ENCODE measurements at regions not wholly inside any gene's neighbourhood (a gene's known extent, or its start where the extent isn't known, plus 50 kb on each side); places are given as distances from the start of the nearest gene placed in this dataset.

DNA sequence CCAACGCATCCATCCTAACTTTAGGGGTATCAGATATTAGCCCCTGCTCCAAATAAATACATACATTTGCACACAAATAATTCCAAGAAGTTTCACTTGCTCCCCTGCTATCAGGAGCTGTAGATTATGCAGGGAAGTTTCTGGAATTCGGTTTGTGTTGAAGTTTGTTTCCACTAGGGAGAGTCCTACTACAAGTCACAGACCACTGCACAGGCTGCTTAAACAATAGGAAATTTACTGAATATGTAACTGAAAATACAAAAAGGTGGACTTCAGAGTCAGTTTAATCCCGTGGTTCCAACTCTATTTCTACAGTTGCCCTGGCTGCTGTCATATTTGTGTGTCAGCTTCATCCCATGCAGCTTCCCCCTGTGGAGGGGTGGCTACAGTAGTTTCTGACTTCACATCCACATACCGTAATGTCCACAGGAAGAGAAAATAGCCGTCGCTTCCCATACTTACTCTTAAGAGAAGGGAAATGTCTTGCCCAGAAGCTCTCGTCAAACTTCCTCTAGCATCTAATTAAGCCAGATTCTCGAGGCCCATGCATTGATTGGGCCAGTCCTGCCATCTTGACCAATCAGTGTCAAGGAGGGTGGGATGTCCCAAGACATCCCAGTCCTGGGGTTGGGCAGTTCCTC, 286.6 kb downstream of the COG6 start:
- no peak for DNase-seq

DNA sequence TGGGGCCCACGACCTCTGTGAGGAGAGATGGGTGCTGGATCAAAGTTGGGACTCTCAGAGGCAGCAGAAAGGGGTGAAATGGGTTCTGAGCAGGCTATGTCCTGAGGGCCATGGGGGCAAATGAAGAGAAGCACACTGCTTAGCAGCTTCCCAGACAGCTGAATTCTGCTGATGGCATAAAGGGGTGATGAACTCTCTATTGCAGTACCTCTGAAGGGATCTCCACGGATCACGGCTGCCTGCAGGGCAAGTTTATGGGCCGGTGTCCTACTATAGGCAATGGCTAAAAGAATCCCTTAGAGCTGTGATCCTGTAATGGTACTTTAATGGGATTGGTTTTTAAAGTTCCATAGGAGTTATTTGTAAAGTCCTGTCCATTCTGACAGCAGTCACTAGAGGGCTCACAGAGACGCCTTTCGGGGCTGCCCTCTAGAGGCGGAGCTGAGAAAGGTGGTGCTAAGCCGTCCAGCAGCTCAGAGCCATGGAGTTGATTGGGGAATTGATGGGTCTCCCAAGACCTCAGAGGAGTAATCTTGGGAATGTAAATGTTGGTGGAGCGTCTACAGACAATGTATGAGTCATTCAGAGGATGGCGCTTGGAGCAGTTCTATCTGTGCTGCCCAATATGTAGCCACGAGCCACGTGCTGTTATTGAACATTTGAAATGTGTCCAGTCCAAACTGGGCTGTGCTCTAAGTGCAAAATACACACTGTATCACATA, 287.3 kb downstream of the COG6 start:
- no peak for DNase-seq

DNA sequence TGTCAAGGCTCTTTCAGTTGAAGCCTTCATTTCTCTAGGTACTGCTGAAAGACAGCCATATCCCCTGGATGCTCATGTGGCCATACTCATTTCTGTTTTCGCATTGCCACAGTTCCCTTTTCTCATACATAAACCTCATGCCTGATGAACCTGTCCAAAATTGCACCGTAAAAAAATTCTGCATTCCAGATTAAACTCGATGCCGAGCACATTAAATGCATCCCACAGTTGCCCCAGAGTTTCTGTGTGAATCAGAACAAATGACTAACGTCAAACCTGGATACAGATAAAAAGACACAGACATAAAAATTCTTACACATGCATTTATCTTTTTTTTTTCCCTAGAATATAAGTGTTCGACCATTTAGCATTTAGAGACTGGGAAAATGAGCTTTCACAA, 288.2 kb downstream of the COG6 start:
- no peak for DNase-seq

DNA sequence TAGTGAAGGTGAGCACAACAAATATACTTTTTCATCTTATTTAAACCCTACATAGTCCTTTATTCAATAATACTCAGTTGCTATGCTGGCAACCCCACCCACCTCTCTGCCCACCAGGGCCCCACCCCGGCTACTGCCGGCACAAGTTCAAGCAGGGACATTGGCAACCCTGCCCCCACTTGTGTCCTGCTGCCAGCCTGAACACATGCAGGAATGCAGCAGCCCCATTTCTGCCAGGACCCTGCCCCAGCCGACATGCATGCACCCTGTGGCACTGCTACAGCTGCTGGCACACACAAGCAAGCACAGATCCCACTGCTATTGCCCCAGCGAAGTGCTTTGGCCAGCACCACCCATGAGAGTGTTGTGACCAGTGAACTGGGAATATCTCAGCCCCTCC, 289.8 kb downstream of the COG6 start:
- DNase-seq = no peak

DNA sequence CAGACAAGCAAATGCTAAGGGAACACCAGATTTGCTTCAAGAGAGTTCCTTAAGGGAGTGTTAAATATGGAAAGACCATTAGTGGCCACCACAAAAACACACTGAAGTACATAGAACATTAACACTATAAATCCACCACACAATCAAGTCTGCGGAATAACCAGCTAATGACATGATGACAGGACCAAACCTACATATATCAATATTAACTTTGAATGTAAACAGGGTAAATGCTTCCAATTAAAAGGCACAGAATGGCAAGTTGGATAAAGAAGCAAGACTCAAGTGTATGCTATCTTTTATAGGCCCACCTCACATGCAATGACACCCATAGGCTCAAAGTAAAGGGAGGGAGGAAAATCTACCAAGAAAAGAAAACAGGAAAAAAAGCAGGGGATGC, 291.3 kb downstream of the COG6 start:
- DNase-seq = no peak

DNA sequence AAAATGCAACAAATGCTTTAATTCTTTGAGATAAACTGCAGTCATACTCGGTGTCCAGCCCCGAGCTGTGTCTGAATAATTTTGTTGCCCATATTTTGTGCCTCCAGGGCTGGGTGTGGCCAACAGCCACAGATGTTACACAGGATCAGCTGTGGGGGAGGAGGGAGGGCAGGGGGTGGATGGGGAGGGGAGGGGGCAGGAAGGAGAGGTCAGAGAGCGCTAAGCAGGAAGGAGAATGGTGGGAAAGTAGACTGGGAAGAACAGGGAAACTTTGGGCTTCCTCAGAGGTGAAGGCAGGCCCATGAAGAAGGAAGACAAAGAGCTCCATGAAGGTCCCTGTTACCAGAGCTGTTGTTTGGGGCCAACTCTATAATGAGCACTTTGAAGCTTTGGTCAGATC, 295.8 kb downstream of the COG6 start:
- no peak for DNase-seq

DNA sequence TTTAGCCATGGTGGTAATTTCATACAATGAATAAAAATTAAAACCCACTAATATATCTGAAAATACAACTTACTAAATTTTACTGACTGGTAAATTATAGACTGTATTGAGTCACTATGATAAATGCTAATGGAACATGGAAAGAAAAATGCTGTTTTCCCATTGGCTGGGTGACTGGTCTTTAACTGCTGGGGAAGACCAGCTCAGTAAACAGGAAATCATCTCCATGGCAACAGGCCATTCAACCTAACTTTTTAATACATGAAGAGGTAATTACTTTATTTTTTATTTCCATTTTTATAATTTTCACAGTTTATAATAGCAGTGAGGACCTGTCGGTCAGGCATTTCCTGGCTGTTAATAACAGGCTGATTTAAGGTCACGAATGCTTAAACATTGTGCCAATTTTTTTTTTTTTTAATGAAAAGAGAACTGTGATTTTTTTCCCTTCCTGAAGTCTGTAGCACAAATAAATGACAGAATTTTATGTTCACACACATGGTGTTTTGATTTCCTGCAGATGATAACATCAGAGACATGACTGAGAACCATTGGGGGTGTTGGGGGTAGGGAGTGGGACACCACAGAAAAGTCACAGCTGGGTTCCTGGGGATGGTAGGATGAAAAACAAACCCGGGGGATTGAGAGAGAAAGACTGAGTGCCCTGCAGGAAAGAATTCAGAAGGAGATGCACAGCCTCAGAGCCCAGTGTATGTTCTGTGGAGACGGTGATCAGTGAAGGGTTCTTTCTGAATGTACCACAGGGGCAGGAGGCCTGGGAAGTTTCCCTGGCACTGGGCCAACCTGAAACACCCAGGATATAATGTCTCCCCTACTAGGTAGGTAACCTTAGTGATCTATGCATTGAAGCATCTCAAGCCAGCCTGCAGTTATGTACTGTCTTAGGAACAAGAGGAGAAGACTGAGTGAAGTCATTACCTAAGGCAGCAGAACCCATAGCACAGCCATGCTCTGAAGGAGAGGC, 297.1 kb downstream of the COG6 start:
- no peak for DNase-seq

DNA sequence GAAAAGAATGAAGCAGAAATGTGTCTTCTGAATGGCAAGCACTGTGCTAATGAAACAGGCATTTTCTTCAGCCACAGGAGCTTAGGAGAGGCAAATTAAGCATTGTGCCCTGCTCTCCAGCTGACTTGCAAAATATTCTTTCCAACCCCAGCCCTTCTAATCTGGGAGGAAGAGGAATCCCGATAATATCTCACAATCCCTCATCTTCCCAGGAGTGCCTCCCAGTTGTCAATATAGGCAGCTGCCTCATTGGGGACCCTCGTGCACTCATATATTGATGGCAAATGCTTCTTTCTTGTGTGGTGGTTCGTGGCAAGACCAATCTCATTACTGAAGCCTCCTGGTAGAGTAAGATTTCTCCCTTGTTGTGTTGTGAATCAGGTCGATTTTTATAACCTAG, 299.0 kb downstream of the COG6 start:
- no peak for DNase-seq

DNA sequence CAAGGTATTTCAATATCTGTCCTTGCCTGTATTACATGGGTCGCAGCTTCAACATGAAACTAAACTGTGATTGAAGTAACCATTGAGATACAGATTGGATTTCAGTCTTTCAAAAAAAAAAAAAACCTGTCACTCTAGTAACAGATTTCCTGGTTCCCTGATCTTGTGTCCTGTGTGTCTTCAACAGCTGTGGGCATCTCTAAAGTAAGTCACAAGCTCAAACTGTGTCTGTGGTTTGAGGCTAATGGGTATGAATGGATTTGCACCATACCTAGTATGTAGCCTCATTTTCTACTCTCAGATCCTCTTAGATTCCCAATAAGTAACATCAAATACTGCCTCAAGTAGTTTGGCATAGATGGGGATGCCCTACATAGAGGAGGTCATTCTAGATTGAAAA, 300.1 kb downstream of the COG6 start:
- DNase-seq = no peak

DNA sequence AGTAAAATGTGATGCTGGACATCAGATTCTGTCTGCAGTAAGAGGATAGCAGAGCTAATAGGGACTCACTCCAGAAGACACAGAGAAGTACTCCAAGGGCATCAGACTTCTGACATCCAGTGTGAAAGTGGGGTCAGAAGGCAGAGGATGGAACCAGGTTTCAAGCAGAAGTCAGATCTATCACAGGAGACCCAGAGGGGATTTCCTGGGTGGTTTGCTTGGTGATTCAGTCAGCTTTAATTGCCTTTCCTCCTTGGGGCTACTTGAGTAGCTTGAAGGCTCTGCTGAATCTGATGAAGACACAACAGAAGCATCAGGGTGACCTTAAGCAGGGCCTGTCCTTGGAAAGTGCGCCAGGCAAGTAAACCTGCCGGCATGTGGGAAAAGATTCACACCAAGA, 300.6 kb downstream of the COG6 start:
- no peak for DNase-seq

DNA sequence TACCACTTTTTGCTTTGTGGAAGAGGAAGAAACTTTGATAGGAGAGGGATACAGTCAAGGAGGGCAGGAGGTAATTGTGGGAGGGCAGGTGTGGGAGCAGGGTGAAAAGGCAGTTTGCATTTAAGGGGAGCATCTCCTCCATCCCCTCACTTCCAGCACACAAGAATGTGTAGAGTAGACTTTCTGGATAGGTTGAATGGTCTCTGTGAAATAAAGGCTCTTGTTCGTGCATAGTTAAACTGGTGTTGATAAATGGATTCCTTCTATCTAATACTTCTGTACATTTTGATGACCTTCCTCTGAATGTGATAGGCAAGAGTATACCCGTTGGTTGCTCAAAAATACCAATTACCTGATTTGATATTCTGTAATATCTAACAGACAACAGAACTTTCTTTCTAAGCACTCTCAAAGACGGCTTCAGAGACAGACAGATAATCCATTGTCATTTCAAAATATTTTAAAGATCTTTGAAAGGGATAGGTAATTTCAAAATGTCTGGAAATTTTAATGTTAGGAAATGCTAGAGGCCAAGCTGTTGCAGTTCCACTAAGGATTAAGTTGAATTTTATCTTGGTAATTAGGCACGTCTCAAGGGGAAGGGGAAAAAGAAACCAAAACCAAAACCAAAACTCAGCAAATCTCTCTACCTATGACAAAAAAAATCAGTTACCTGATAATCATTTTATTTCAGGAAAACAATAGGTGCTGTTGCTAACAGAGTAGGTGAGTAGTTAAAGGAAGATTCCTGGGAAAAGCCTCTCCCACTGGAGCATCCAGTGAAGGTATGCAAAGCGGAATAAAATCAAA, 302.6 kb downstream of the COG6 start:
- no peak for DNase-seq

DNA sequence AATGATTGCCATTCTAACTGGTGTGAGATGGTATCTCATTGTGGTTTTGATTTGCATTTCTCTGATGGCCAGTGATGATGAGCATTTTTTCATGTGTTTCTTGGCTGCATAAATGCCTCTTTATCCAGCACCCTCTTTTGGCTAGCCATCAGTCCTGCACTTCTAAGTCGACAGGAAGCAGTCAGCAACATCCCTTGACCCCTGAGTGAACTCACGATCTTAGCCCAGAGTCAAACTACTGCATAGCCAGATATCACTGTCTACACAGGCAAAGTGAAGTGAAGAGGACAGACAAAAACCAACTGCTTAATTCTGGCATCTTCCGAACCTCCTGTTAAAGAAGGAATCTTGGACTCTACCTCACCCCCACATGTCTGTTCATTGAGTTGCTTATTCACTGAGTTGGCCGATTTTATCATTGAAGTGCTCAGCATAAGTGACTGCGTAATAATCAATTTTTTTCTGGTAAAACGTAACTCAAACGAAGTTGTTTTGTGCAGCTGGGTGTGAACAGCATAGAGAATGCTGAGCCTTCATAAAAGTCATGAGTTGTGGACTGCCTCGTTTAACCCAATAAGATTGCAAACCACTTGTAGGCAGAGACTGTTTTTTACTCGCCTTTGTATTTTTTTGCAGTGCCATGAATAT, 304.2 kb downstream of the COG6 start:
- DNase-seq = no peak

DNA sequence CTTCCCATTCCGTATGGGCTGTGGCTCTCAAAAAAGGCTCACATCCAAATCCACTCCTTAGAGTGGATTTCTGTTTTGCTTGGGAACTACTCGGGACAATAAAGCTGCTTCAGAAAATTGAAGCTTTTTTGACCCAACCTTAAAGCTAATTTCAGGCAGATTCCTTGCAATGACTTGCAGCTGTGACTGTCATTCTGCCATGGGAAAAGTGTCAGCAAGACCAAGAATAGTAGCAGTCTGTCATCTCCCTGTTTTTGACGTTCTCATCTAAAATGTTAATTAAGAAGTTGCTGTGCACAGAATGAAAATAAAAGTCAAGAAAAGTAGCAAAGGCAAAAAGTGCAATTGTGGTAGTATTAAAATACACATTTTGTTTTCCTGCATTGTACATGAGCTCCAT, 304.7 kb downstream of the COG6 start:
- no peak for DNase-seq

DNA sequence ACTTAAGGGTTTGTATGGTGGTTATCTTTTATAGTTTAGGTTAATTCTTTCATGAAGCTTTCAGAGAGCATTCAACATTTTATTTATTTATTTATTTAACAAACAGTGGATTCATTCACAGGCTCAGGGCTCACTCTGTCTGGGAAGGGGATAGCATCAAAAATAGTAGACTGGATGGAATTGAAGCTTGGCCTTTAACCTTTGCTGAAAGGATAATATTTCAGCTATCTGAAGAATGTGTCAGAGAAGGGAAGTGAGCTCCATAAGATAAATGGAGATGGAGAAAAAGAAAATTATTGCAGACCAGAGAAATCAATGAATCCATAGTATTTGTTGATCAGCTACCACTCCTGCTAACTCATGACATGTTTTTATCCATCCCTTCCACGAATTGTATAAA, 305.6 kb downstream of the COG6 start:
- no peak for DNase-seq

DNA sequence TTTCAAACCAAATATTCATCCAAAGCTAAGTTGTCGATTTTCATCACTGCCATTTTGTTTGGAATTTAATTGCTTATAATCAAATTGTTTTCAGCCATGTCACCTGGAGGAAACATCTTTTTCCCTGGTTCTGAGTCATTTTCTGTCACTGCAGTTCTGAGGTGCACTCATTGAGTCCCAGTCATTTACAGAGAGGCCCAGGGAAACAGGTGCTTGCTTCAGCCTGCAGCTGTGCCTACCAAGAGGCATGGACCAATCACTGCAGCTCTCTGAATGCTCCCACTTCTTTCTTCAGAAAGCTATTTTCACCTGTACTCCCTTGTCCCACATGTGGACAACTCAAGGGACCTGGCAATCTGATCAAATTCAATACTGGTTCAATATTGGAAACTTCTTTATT, 308.1 kb downstream of the COG6 start:
- DNase-seq = no peak

DNA sequence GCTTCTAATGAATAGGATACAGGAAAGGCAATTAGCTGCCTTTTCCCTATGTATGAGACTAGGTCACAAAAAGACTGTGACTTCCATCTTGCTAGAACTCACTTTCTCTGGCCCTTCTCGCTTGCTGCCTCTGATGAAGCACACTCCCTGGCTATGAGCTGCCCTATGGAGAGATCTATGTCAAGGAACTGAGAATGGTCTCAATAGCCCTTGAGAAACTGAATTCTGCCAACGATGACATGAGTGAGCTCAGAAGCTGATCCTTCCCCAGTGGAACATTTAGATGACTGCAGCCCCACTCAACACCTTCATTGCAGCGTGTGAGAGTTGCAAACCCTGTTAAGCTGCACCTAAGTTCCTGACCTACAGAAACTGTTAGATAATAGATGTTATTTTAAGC, 309.8 kb downstream of the COG6 start:
- no peak for DNase-seq

DNA sequence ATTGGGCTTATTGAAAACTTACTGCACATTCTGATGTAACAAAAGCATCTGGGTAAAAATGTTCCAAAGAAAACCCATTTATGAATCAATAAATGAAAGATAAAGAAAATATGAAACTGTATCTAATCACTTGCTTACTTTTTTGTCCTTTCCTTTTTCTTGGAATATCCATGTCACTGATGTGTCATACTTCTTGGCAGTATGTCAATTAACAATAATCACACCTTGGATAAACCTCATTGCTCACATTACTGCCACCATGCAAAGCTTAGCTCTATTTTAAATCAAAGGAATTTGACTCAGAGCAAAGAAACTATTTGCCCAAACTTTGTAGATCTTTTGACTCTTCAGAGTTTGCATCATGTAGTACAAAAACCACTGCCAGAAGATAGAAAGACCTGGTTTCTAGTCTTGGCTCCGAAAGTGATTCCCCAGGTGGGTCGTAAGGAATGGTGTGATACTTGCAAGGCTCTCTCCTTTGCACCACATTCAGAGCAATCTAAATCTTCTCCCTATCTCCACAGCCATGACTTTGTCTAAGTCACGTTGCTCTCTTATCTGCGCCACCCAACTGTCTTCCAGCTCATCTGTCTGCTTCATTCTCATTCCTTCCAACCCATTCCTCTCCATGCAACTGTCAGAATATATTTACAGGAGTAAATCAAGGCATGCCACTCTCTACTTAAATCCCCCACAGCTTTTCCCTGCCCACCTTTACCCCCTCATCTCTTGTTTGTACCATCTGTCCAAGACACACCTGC, 311.9 kb downstream of the COG6 start:
- DNase-seq = no peak

DNA sequence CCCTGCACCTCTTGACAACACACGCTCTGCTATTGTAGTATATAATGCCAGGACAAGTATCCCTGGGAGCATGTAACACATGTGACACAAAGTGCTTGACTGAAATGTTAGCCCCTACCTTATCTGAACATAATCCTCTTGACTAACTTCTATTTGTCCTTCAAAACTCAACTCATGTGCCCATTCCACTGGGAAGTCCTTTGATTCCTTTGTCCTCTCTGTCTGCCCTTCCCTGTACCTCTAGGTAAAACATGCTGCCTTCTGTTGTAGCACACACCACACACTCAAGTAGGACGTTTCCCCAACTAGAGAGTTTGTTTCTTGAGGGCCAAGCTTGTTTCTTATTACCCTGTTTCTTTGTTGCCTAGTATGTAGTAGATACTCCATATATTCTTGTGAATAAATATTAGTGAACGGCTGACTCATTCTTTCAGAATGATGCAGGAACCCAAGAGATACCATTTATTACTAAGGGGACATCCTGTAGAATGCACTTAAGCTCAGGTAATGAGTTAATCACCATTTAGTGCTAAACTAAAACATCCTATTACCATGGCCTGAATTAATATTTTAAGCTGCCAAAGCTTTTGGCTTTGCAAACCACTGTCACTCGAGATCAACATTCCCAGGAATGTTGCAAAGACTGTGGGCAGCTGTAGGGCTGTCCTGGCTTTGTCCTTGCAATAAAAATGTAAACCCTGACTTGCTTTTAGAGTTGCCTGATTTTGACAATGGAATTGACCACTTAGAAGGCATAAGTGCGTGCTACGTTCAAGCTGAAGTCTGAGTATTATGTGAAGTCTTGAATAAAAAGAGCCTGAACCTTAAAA, 313.4 kb downstream of the COG6 start:
- no peak for DNase-seq

DNA sequence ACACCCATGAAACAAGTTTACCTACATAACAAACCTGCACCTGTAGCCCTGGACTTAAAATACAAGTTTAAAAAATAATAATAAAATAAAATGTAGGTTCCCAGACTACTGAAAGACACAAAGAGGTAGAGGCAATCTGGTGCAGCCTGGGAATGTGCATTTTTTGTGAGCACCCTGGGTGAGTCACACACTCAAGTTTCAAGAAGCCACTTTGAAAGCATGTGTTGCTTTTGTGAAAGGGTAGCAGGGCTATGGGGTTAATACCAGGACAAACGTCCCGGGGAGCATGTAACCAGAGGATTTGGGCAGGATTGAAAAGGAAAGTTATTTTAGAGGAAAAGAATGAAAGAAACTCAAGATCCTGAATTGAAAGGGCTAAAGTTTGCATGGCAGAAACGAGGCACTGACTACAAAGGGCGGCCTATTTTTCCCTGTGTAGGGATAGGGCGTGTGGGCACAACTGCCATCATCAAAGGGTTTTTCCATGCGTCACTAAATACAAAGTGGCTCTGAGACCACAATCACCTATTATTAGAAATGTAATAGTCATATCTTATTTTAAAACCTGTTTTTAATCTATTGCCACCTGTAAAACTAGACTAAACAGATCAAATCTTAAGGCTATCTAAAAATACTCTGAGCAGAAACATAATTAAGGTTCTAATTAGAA, 314.9 kb downstream of the COG6 start:
- no peak for DNase-seq

DNA sequence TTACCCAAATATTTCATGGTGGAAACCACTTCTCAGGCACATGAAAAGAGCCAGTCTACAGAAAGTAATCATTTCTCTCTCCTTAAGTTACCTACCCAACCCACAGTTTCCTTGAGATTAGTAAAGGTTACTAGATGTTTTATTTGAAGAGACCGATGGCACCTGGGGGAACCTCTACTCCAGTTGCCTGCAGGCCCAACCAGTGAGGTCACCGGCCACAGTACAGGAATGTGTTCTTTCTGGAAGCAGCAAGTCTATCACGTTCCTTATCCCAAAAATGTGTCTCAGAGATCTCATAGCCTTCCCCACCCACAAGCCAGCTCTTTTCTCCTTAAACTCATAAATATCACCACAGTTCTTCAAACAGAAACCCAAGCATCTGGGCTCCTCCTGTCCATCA, 316.1 kb downstream of the COG6 start:
- no peak for DNase-seq

Data from NCI-H1436 treated with DMSO at 0.1 percent for 48 hours (cell line).